ENCODE measurements at regions not wholly inside any gene's neighbourhood (a gene's known extent, or its start where the extent isn't known, plus 50 kb on each side); places are given as distances from the start of the nearest gene placed in this dataset.

GRCh38 chr2:219722276-219722879 is 94.9 kb downstream of the SLC4A3 start:
- intact Hi-C loops (cut with DNase I; ENCODE audit: low total_unique reads), result no loop called here
- no peaks in the 10 kb centered on the region for H3K9me3 ChIP-seq
- WGBS, 5 donors, result 64 to 75% (median 67%) methylated on average over 10 of the region's 10 CpGs
- no peak overlapping the region for H3K4me3 ChIP-seq
- H3K36me3 ChIP-seq, result no peaks in the 10 kb centered on the region
- no peaks in the 10 kb centered on the region for H3K4me1 ChIP-seq
- TF ChIP-seq POLR2A (IDR thresholded peaks at IDR 0.05), result no peak
- TF ChIP-seq EP300 (IDR thresholded peaks at IDR 0.05), result no peak
- no peak for TF ChIP-seq POLR2AphosphoS5 (IDR thresholded peaks at IDR 0.05)
- no peak for TF ChIP-seq CTCF (IDR thresholded peaks at IDR 0.05)
- DNase-seq, result peak in 1 of 2 donors; percentile 24
- no peaks in the 10 kb centered on the region for H3K27me3 ChIP-seq
- H3K27ac ChIP-seq, result no peak overlapping the region

- TF ChIP-seq POLR2AphosphoS5 (IDR thresholded peaks at IDR 0.05), result no peak
- no peak for TF ChIP-seq CTCF (IDR thresholded peaks at IDR 0.05)
- TF ChIP-seq EP300 (IDR thresholded peaks at IDR 0.05), result no peak
- no peak for TF ChIP-seq POLR2A (IDR thresholded peaks at IDR 0.05)
- 88 to 92% (median 90%) methylated on average over 4 of the region's 4 CpGs for WGBS, 5 donors
- no peak for DNase-seq
- Histone ChIP-seq H3K9me3 (no peaks in the 10 kb centered on the region), H3K4me1 (no peaks in the 10 kb centered on the region), H3K27ac (no peak overlapping the region), H3K36me3 (no peaks in the 10 kb centered on the region), H3K4me3 (no peak overlapping the region), H3K27me3 (no peaks in the 10 kb centered on the region)
- intact Hi-C loops (cut with DNase I; ENCODE audit: low total_unique reads), result no loop called here
Measured at GRCh38 chr2:219723311-219723710, 95.9 kb downstream of the SLC4A3 start.

GRCh38 chr2:219724628-219725027 is 97.2 kb downstream of the SLC4A3 start:
- no peaks in the 10 kb centered on the region for H3K36me3 ChIP-seq
- DNase-seq, result no peak
- no peak overlapping the region for H3K4me3 ChIP-seq
- no peaks in the 10 kb centered on the region for H3K9me3 ChIP-seq
- H3K27ac ChIP-seq, result no peak overlapping the region
- WGBS, 5 donors, result 43 to 70% (median 56%) methylated on average over 1 of the region's 1 CpG
- H3K27me3 ChIP-seq, result no peaks in the 10 kb centered on the region
- TF ChIP-seq CTCF (IDR thresholded peaks at IDR 0.05) (no peak), POLR2A (IDR thresholded peaks at IDR 0.05) (no peak), EP300 (IDR thresholded peaks at IDR 0.05) (no peak), POLR2AphosphoS5 (IDR thresholded peaks at IDR 0.05) (no peak)
- intact Hi-C loops (cut with DNase I; ENCODE audit: low total_unique reads), result no loop called here
- H3K4me1 ChIP-seq, result peaks cover 0 to 8% (median 3%) of the 10 kb centered on the region in 4 donors

GRCh38 chr2:219726916-219727315 is 99.5 kb downstream of the SLC4A3 start:
- intact Hi-C loops (cut with DNase I; ENCODE audit: low total_unique reads), result no loop called here

More at GRCh38 chr2:219726916-219727315, 99.5 kb downstream of the SLC4A3 start:
- Histone ChIP-seq H3K27me3 (no peaks in the 10 kb centered on the region), H3K4me3 (no peak overlapping the region), H3K4me1 (peaks cover 0 to 9% (median 3%) of the 10 kb centered on the region in 4 donors), H3K36me3 (no peaks in the 10 kb centered on the region), H3K9me3 (no peaks in the 10 kb centered on the region), H3K27ac (no peak overlapping the region)
- 72 to 86% (median 80%) methylated on average over 2 of the region's 2 CpGs for WGBS, 5 donors
- TF ChIP-seq POLR2AphosphoS5 (IDR thresholded peaks at IDR 0.05) (no peak), EP300 (IDR thresholded peaks at IDR 0.05) (no peak), POLR2A (IDR thresholded peaks at IDR 0.05) (no peak), CTCF (IDR thresholded peaks at IDR 0.05) (no peak)
- DNase-seq, result no peak
